ENCODE measurements at regions not wholly inside any gene's neighbourhood (a gene's known extent, or its start where the extent isn't known, plus 50 kb on each side); places are given as distances from the start of the nearest gene placed in this dataset.

DNA sequence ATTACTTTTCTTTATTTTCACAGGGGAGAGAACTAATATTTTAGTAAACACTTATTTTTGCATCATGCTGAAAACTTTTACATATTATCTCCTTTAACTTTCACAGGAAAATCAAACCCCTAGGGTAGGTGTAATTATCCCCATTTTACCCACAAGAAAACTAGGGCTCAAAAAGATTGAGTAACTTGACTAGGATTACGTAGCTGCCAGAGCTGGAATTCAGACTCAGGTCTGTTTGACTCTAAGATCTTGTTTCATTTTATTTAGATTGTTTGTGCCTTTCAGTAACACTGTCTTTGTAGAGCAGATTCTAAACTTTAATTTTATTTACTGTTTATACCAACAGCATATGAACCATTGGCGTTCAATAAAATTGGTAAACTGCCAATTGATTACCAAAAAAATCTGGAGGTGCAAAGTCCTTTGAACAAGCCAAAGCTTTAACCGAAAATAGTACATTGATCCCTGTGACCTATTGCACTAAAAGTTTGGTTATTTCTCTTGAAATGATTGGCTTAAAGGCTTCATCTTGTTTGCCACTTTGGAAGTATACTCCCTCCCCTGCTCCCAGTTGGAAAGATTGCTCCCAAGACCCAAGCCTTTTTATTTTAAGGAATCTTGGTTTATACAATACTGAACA is 71.0 kb upstream of the WDR26 start:
- no peak for DNase-seq

DNA sequence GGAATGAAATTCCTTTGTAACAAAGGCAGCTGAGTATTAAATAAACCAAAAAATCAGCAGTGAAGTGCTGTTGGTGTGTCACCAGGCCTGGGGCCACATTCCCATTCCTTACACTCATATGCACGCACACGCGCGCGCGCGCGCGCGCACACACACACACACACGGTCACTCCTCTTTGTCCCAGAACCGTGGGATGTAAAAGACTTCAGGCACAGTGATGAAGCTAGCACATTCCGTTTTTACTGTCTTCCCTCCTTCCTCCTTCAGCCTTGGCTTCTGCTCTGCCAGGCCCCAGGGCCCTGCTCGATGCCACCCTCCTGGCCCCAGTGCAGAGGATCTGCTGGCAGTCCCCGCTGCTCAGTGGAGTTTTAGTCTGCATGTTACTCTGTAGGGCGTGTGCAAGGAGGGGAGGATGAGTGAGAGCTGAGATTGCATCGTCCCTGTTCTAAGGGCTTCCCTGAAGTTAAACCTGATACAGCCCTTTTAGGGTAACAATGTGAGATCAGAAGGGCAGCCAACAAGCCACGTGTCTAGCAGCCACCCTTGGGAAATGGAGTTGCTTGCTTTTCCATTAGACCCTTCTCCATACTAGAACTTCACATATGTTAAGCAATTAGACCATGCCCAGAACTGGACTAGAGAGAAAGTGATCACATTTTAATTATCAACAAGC is 71.7 kb upstream of the WDR26 start:
- DNase-seq: no peak

DNA sequence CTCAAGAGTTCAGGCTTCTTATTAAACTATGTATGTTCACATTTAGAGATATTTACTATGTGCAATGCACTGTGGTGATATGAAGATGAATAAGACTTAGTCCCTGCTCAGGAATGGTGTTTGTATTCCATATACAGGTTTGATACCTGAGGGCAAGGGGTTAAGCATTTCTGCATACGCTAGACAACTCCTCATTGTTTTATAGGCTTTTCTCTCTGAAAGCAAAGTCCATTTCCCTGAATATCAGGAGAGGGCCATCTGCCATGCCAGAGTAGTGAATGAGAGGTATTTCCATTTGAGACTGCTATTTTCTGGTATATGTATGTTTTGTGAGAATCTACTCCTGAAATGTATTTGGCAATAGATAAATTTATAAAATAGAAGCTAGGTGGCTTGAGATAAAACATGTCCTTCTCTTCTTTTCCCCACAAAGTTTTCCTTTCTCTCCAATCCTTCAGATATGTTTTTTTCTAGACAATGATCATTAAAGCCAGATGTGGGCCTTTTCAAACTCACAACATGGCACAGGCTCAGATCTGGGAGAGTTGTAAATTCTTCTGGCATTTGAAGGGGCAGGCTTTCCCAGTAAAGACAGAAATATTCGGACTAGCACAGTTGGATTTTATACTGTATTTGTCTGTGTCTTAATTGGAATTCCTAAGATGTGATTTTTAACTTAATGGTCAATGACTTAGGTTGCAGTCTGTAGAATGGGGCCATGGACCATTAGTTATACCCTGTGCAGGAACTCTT is 73.3 kb upstream of the WDR26 start:
- no peak for DNase-seq

DNA sequence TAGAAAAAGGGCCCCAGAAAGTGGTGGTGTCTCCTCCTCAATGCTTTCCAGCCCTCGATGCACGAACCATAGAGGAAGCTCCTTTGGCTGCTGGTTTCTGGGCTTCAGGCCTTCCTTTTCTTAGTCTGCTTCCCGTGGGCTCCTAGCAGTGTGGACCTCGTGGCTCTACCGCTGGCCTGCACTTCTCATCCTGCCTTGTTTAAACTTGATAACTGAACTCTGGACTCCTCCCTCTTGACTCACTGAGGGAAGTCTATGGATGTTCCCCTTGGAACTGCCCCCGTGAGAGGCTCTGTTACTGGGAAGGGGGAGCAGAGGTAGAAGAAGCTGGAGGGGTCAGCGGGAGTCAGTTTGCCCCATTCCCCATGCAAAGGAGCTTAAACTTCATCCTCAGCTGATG is 75.3 kb upstream of the WDR26 start:
- no peak for DNase-seq

DNA sequence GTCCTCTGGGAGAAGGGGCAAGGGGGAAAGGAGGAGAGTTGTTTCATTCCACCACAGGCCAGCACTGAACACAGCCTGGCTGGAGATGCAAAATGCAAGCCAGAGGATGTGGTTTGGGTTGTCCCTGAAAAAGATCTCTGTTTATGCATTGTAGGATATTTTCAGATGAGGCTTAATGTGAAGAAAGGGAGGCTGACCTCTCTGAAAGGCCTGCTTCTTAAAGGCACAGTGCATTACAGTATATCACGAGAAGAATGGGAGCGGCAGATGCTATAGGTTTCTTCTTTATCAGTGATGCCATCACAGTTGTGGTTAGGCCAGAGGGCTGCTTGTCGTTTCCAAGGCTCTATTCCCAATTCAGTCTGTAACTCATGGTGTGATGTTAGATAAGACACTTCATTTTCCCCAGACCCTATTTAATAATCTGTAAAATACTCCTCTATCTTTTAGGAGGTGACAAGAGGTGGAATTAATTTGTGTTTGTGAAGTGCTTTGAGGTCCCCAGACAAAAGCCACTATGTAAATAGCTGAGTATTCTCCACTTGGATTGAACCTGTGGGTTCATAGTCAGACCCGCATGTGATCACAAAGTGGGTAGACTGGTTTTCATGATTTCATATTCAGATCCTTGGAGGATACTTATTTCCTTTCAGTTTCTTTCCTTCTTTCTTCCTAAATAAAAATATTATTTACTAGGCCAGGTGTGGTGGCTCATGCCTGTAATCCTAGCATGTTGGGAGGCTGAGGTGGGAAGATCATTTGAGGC is 76.5 kb upstream of the WDR26 start:
- no peak for DNase-seq

DNA sequence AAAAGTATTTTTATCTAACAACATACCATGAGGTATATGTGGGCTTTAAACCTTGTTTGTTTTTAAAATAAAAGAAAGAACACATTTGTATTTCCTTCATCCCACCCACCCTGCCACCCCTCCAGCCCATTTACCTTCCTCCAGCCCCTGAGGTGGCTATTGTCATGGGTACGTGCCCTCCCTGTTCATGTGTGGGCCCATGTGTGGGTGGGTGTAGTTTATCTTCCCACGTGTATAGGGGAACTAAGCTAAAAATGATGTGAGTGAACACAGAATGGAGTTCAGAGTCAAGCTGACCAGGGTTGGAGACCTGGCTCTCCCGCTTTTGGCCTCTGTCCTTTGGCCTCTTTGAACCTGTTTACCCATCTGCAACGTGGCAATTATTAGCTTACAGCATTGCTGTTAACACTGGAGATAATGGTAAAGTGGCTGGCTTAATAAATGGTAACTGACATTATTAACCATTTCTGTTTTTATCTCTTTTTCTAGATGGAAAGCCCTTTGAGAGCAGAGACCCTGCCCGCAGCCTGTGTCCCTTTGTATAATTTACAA is 78.1 kb upstream of the WDR26 start:
- no peak for DNase-seq

DNA sequence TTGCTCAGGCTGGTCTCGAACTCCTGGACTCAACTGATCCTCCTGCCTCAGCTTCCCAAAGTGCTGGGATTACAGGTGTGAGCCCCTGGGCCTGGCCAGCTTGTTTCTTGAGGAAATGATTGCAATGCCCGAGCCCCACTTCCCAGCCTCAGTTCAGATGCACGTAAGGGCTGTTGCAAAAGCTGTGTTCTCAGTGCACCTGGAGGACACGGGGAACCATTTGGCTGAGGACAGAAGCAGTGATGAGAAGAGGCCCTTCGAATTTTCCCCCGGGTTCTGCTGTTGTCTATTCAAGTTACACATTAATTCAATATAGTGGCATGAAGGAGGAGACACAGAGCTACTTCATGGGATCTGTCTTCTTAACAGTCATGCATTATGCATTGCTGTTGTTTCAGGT is 78.8 kb upstream of the WDR26 start:
- DNase-seq: no peak

DNA sequence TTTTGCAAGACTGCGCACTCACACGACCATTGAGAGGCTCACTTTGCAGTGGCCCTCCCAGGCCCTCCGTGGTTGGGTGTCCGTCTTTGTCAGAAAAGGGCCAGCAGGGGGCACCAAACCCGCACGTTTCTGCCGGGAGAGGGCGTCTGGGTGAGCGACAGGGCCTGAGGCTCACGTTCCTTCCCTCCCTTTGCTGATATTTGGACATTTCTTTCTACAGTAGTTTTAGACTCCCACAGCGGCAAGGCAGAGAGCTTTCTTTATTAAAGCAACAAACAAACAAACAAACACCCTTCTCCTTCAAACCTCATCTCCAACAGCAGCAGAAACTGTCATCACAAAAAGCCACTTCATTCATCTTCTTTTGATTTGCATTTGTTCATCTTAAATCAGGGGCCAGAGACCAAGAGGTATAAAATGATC is 79.2 kb upstream of the WDR26 start:
- peak; percentile 66 to 90 (median 72) for DNase-seq

DNA sequence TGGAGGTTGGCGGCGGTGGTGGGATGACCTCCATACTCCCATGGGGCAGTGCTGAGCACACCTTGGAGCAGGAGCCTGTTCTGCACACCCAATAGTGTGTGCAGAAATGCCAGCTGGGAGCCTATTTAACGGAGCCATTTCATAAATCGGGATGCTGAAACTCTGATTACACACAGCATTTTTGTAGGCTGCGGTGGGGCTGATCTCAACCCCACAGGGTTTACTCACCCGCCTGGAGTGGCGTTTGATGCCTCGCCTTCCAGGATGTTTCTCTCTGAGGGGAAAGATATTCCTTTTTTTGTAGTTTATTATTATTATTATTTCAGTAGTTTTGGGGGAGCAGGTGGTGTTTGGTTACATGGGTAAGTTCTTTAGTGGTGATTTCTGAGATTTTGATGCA is 82.6 kb upstream of the WDR26 start:
- no peak for DNase-seq

DNA sequence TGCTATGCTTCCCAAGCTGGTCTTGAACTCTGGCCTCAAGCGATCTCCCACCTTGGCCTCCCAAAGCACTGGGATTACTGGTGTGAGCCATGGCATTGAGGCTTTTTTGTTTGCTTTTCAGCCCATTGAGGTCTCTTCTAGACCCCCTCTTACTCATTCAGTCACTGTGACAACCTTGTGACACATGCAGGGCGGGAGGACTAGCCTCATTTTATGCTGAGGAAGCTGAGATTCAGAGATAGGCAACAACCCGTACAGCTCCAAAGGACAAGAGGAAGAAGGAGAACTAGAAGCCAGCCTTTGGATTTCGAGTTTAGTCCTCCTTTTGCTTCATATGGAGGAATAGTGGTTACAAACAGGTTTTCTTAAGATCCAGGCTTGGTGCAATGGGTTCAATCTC is 83.9 kb upstream of the WDR26 start:
- DNase-seq: no peak

DNA sequence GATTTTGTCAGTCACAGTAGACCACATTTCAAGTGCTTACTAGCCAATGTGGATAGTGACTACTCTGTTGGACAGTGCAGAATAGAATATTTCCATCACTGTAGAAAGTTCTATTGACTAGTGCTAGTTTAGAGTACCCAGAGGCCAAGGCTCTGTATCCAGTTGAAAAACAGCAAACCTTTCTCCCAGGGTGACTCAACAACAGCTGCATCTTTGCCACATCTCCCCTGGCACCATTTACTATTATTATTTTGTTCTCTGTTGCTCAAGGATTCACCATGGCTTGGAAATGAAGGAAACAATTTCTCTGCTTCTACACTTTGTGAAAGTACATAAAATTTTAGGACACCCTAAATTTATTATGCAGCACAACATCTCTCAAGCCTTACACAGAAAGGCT is 85.3 kb upstream of the WDR26 start:
- no peak for DNase-seq

DNA sequence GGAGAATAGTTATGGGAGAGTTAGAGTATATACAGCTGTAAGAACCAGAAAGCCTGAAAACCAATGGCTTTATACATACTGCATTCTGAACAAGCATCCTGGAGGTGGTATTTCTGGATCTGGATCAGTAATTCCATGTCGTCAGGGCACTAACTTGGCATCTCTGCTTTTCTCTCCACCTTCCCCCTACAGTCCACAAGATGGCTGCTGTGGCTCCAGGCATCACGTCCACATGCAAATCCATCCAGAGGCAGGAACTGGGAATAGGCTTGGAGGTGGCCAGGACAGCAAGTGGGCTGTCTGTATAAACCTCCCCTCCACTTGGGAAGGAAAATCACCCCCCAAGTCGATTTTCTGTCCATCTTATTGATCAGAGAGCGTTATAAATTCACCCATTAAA is 86.2 kb upstream of the WDR26 start:
- DNase-seq: no peak

DNA sequence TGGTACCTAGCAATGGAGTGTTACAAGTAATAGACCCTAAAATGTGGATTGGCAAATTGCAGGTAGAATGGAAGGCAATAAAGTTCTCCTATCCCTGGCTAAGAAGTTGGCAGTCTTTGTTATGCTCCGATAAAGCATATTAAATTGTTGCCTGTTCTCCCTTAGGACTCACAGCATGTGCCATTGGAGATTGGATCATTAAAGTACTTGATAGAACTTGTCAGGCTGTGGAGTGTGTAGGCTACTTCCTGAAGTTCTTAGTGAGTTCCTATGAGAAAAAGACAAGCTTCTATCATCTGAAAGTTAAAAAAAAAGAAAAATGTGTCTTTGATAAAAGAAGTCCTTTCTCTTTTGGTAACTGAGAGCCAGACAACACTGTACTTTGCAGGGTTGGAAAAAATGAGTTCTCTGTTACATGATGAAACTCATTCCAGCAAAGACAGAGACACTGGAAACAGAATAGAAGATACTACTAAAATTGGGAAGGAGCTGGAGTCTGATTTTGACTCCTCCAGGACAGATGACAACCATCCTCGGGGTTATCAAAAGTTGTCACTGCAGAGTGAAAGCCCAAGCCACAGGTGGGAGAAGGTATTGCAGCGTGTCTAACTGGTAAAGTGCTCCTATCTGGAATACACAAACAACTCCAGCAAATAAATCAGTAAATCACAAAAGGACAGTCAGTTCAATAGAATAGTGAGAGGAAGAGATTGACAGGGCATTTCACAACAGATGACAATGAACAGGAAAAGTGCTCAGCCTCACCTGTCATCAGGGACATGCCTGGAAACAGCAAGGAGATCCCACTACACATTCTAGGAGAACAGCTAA is 87.5 kb upstream of the WDR26 start:
- no peak for DNase-seq

DNA sequence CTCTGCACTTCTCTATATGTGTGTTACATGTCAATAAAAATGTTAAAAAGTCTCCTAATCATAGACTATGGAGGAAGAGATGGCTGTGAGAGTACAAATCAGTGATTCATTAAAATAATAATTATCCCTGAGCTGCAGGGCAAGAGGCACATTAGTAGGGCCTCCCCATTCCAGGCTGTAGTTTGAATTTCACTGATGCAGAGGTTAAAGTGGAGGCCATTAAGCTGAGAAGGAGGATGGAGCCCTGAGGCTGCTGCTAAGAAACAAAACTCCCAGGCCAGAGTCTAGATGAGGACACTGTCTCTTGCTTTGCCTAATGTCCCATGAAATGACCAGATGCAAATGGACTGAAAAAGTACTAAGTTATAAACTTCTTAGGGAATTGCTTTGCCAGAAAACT is 89.1 kb upstream of the WDR26 start:
- DNase-seq: no peak

DNA sequence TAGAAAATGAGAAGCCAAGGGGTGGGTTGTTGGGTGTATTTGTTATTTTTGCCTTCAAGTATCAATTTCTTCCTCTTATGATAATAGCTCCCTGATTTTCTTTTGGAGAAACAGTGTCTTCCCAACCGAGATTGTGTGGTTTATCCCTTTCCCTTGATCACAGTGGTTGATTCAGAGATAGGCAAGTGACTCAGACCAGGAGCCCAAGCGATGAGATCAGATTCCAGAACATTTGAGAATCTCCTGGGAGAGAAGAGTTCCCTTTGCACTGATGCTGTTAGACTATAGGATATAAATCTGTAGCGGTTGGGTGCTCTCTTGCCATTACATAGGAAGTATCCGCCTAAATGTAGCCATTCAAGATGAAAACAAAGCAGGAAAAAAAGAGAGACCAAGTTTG is 90.1 kb upstream of the WDR26 start:
- DNase-seq: no peak

DNA sequence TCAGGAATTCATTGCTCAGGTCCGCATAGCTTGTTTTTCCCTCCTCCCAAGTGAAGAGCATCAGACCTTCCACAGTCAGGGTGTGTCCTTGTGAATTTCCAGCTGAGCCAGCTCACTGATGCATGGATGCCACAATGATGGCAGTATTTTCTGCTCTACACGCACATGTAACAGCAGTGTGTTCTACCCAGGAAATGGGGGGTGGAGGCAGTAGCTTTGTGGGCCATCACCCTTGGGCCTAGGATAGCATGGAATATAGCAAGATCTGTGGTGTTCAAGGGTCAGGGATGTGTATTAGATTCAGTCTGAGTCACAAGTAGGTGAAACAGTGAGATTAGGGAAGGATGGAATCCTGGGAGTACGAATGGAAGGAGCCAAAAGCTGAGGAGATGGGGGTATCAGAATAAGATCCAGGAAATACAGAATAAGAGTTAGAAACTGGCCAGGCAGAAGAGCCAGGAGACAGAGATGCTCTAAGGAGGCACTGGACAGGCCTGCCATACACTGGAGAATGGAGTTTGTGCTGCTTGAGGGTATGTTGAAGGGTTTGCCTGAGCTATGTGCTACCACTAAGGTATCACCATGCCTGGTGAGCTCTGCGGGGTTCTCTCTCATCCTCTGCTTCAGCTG is 90.6 kb upstream of the CNIH3 start:
- no peak for DNase-seq

DNA sequence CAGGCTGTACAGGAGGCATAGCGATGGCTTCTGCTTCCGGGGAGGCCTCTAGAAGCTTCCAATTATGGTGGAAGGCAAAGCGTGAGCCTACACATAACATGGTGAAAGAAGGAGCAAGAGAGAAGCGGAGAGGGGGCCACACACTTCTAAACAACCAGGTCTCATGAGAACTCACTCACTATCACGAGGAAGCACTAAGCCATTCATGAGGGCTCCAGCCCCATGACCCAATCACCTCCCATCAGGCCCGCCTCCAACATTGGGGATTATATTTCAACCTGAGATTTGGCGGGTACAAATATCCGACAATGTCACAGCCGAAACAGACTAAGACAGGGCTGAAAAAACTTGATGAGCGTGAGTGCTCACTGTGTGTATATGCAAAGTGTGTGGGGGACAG is 89.3 kb upstream of the CNIH3 start:
- no peak for DNase-seq

DNA sequence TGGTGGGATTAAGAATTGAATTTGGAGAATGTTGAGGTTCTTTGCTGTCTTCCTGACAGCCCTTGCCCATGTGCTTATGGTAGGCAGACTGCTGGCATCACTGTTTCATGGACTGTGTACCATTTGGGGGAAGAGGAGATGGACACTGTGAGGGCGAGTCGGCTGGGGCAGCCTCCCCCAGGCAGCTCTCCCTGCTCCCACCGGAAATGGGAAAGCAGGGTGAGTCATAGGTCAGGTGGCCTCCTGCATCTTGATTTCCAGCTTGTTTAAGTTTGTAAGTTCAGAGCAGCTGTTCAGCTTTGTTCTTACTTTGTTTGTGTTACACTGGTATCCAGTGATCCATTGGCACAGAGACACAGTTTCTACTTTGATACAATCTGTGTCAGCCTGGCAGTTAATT is 87.2 kb upstream of the CNIH3 start:
- DNase-seq: no peak

DNA sequence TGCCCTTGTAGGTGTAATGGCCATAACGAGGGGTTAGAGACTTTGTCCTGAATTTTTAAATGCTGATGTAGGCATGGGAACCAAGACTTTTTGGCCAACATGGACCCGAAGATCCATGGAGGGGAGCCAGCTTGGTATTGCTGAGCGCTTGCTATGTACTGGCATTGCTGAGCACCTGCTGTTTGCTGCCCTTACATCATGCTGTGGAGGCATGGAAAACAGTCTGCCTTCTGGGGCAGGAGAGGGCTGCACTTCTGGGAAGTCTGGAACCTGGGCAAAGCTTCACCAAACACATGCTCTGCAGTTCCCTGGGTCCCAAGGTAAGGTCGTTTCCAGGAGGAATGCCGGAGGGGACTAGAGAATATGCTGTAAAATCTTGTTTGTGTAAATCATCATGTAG is 86.3 kb upstream of the CNIH3 start:
- DNase-seq: no peak

DNA sequence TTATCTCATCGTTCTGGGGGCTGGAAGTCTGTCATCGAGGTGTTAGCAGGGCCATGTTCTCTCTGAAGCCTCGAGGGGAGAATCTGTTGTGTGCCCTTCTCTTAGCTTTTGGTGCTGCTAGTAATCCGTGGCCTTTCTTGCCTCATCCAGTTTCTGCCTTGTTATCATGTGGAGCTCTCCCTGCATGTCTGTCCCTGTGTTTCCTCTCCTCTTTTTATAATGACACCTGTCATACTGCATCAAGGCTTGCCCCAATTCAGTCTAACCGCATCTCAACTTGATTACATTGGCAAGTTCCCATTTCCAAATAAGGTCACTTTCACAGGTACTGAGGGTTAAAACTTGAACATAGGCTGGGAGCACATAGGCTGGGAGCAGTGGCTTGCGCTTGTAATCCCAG is 82.6 kb upstream of the CNIH3 start:
- no peak for DNase-seq

DNA sequence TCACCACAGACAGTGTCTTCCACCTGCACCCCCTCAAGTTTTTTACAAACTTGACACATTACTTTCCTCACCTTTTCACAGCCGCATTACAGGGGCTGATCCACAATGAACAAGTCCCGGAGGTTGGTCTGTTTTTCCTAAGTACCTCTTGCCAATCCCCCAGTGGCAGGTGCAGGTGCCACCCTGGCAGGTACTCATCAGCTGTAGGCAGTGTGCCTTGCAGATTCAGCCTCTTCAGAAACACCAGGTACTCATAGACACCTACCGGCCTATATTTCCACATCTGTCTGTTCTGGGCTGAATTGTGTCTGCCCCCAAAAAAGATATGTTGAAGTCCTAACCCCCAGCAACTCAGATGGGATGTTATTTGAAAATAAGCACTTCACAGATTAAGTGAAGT is 81.4 kb upstream of the CNIH3 start:
- no peak for DNase-seq

DNA sequence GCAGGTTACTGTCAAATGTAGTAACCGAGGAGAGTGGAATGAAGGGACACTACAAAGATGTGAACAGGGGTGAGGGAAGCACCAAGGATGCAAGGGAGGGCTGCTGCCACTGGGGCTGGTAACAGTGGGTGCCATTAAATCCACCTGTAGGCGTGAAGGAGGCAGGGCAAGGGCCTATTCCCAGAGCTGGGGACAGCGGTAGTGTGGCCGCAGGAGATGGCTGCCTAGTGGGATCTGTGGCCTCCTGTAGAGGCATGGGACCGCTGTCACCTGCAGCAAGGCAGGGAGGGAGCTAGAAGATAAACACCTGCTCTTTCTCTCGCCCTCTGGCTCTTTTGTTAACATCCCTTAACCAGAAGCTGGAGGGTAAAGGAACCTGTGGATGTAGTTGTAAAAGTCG is 80.5 kb upstream of the CNIH3 start:
- DNase-seq: no peak
